AG09309 (cell line): ENCODE measurements at regions not wholly inside any gene's neighbourhood (a gene's known extent, or its start where the extent isn't known, plus 50 kb on each side); places are given as distances from the start of the nearest gene placed in this dataset.

Experiments used
- DNase-seq: peaks from one replicate; pipeline ENCODE4 v3.0.0-alpha.2; 2010; ENCODE audit warnings: low read depth
- H3K4me3 ChIP-seq: 2 replicates; pipeline ENCODE4 v1.5.1; 2011; ENCODE audit warnings: mild to moderate bottlenecking, low read depth, low read length, moderate library complexity; ENCODE audit not compliant: control insufficient read depth
- TF ChIP-seq, protein P1 (sequence below): IDR thresholded peaks from 2 replicates; pipeline ENCODE4 v1.5.1; 2011; ENCODE audit warnings: mild to moderate bottlenecking, low read depth, low read length, inconsistent platforms; ENCODE audit not compliant: insufficient read depth, control insufficient read depth; ENCODE audit errors: missing control alignments

- no peak for DNase-seq
- TF ChIP-seq, protein P1, sequence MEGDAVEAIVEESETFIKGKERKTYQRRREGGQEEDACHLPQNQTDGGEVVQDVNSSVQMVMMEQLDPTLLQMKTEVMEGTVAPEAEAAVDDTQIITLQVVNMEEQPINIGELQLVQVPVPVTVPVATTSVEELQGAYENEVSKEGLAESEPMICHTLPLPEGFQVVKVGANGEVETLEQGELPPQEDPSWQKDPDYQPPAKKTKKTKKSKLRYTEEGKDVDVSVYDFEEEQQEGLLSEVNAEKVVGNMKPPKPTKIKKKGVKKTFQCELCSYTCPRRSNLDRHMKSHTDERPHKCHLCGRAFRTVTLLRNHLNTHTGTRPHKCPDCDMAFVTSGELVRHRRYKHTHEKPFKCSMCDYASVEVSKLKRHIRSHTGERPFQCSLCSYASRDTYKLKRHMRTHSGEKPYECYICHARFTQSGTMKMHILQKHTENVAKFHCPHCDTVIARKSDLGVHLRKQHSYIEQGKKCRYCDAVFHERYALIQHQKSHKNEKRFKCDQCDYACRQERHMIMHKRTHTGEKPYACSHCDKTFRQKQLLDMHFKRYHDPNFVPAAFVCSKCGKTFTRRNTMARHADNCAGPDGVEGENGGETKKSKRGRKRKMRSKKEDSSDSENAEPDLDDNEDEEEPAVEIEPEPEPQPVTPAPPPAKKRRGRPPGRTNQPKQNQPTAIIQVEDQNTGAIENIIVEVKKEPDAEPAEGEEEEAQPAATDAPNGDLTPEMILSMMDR = no peak
- H3K4me3 ChIP-seq = no peak overlapping the region
These were observed 584.9 kb downstream of the MAT2B start for GRCh38 chr5:164090358-164090757.

DNA sequence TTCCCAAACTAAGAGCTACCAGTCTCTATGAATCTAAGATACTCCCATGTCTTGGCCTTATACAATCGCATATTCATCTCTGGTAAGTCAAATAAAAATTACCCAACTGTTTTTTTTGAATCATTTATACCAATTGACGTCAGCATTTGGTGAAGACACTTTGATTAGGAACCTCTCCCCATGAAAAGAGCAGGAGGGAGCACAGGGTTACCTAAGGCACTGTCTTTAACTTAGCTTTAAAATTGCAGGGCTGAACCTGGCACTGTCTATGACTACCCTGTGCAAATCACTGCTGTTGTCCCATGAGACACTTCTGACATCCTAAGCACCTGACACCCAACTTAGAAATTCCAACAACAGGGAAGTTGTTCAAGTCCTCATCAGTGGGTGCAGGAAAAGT is 586.4 kb downstream of the MAT2B start:
- DNase-seq = no peak
- no peak overlapping the region for H3K4me3 ChIP-seq

GRCh38 chr5:164094291-164094690 is 588.9 kb downstream of the MAT2B start:
- TF ChIP-seq, protein P1 = no peak
- DNase-seq = no peak

More for the DNA sequence above, 586.4 kb downstream of the MAT2B start:
- TF ChIP-seq, protein P1 = no peak

DNA sequence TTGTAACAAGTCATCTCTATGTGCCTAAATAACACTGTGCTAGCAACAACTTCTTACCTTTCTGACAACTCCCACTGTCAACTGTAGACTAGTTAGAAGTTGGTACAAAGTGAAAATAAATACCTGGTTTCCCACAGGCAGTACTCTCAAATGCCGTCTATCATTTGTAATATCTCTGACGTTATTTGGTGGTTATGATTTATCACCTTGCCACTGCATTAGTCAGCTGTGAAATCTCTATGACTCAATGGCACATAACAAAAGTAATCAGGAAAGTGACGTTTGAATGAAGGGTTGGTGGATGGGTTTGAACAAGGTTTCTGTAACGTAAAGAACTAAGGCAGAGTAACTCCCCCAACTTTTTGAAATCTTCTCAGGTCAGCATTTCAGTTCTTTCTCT is 592.3 kb downstream of the MAT2B start:
- TF ChIP-seq, protein P1 = no peak
- DNase-seq = no peak
- H3K4me3 ChIP-seq = no peak overlapping the region

More at GRCh38 chr5:164094291-164094690, 588.9 kb downstream of the MAT2B start:
- H3K4me3 ChIP-seq = no peak overlapping the region

- TF ChIP-seq, protein P1 = no peak
- DNase-seq = no peak
- no peak overlapping the region for H3K4me3 ChIP-seq
These were observed 593.1 kb downstream of the MAT2B start for GRCh38 chr5:164098531-164098930.

GRCh38 chr5:164098979-164099378 is 593.6 kb downstream of the MAT2B start:
- no peak for DNase-seq
- TF ChIP-seq, protein P1 = no peak
- H3K4me3 ChIP-seq = no peak overlapping the region

- H3K4me3 ChIP-seq = no peak overlapping the region
- DNase-seq = no peak
- TF ChIP-seq, protein P1 = no peak
These were observed 610.0 kb downstream of the MAT2B start for GRCh38 chr5:164115420-164115819.
